ENCODE measurements at regions not wholly inside any gene's neighbourhood (a gene's known extent, or its start where the extent isn't known, plus 50 kb on each side); places are given as distances from the start of the nearest gene placed in this dataset.

- Mint-ChIP-seq H3K36me3 (no peaks in the 10 kb centered on the region), H3K9me3 (peaks cover 16% of the 10 kb centered on the region), H3K27me3 (no peaks in the 10 kb centered on the region), H3K4me1 (no peaks in the 10 kb centered on the region), H3K4me3 (no peak overlapping the region), H3K27ac (no peak overlapping the region)
- ATAC-seq (ENCODE audit: low read depth), result no peak
- DNase-seq (ENCODE audit: low spot score in 2 of 2), result no peak
Observed at GRCh38 chr13:65907666-65908525, 1322.2 kb downstream of the PCDH9 start.

GRCh38 chr13:65901723-65902122 is 1328.4 kb downstream of the PCDH9 start:
- Mint-ChIP-seq H3K27me3 (no peaks in the 10 kb centered on the region), H3K4me3 (no peak overlapping the region), H3K4me1 (no peaks in the 10 kb centered on the region), H3K36me3 (no peaks in the 10 kb centered on the region), H3K9me3 (peaks cover 14% of the 10 kb centered on the region), H3K27ac (no peak overlapping the region)
- no peak for ATAC-seq (ENCODE audit: low read depth)
- DNase-seq (ENCODE audit: low spot score in 2 of 2), result no peak

GRCh38 chr13:65894049-65894448 is 1336.1 kb downstream of the PCDH9 start:
- peaks cover 6% of the 10 kb centered on the region for H3K9me3 Mint-ChIP-seq
- H3K27ac Mint-ChIP-seq, result no peak overlapping the region
- ATAC-seq (ENCODE audit: low read depth) (no peak), DNase-seq (ENCODE audit: low spot score in 2 of 2) (no peak)
- no peaks in the 10 kb centered on the region for H3K27me3 Mint-ChIP-seq
- no peaks in the 10 kb centered on the region for H3K4me1 Mint-ChIP-seq
- no peak overlapping the region for H3K4me3 Mint-ChIP-seq
- H3K36me3 Mint-ChIP-seq, result no peaks in the 10 kb centered on the region

GRCh38 chr13:65892859-65893258 is 1337.3 kb downstream of the PCDH9 start:
- no peaks in the 10 kb centered on the region for H3K36me3 Mint-ChIP-seq
- no peak overlapping the region for H3K27ac Mint-ChIP-seq
- H3K9me3 Mint-ChIP-seq, result peaks cover 6% of the 10 kb centered on the region
- DNase-seq (ENCODE audit: low spot score in 2 of 2) (no peak), ATAC-seq (ENCODE audit: low read depth) (no peak)
- no peaks in the 10 kb centered on the region for H3K4me1 Mint-ChIP-seq
- no peaks in the 10 kb centered on the region for H3K27me3 Mint-ChIP-seq
- no peak overlapping the region for H3K4me3 Mint-ChIP-seq

- H3K4me3 Mint-ChIP-seq, result no peak overlapping the region
- no peak for ATAC-seq (ENCODE audit: low read depth)
Observed at GRCh38 chr13:65889368-65889767, 1340.8 kb downstream of the PCDH9 start.

GRCh38 chr13:65882810-65883209 is 1347.3 kb downstream of the PCDH9 start:
- Mint-ChIP-seq H3K36me3 (no peaks in the 10 kb centered on the region), H3K9me3 (peaks cover 4% of the 10 kb centered on the region), H3K27ac (no peak overlapping the region), H3K27me3 (no peaks in the 10 kb centered on the region), H3K4me1 (no peaks in the 10 kb centered on the region), H3K4me3 (no peak overlapping the region)
- DNase-seq (ENCODE audit: low spot score in 2 of 2) (no peak), ATAC-seq (ENCODE audit: low read depth) (no peak)

More at GRCh38 chr13:65889368-65889767, 1340.8 kb downstream of the PCDH9 start:
- Mint-ChIP-seq H3K9me3 (peaks cover 5% of the 10 kb centered on the region), H3K27me3 (no peaks in the 10 kb centered on the region), H3K27ac (no peak overlapping the region), H3K4me1 (no peaks in the 10 kb centered on the region), H3K36me3 (no peaks in the 10 kb centered on the region)
- no peak for DNase-seq (ENCODE audit: low spot score in 2 of 2)

- H3K4me1 Mint-ChIP-seq, result no peaks in the 10 kb centered on the region
- DNase-seq (ENCODE audit: low spot score in 2 of 2) (no peak), ATAC-seq (ENCODE audit: low read depth) (no peak)
- H3K36me3 Mint-ChIP-seq, result no peaks in the 10 kb centered on the region
- no peak overlapping the region for H3K27ac Mint-ChIP-seq
- no peak overlapping the region for H3K4me3 Mint-ChIP-seq
- no peaks in the 10 kb centered on the region for H3K27me3 Mint-ChIP-seq
- peaks cover 2% of the 10 kb centered on the region for H3K9me3 Mint-ChIP-seq
Observed at GRCh38 chr13:65881561-65882155, 1348.5 kb downstream of the PCDH9 start.

- ATAC-seq (ENCODE audit: low read depth) (no peak), DNase-seq (ENCODE audit: low spot score in 2 of 2) (no peak)
- Mint-ChIP-seq H3K36me3 (no peaks in the 10 kb centered on the region), H3K9me3 (peaks cover 5% of the 10 kb centered on the region), H3K4me3 (no peak overlapping the region), H3K27ac (no peak overlapping the region), H3K27me3 (no peaks in the 10 kb centered on the region), H3K4me1 (no peaks in the 10 kb centered on the region)
Observed at GRCh38 chr13:65875031-65875430, 1355.1 kb downstream of the PCDH9 start.

- Mint-ChIP-seq H3K4me3 (no peak overlapping the region), H3K27ac (no peak overlapping the region), H3K9me3 (peaks cover 3% of the 10 kb centered on the region), H3K27me3 (no peaks in the 10 kb centered on the region), H3K4me1 (no peaks in the 10 kb centered on the region), H3K36me3 (no peaks in the 10 kb centered on the region)
- ATAC-seq (ENCODE audit: low read depth) (no peak), DNase-seq (ENCODE audit: low spot score in 2 of 2) (no peak)
Observed at GRCh38 chr13:65872448-65872847, 1357.7 kb downstream of the PCDH9 start.

GRCh38 chr13:65868884-65869283 is 1361.3 kb downstream of the PCDH9 start:
- H3K27ac Mint-ChIP-seq, result no peak overlapping the region
- no peak for ATAC-seq (ENCODE audit: low read depth)

GRCh38 chr13:65868099-65868498 is 1362.0 kb downstream of the PCDH9 start:
- H3K27ac Mint-ChIP-seq, result no peak overlapping the region
- no peaks in the 10 kb centered on the region for H3K36me3 Mint-ChIP-seq

More at GRCh38 chr13:65868884-65869283, 1361.3 kb downstream of the PCDH9 start:
- Mint-ChIP-seq H3K36me3 (no peaks in the 10 kb centered on the region), H3K9me3 (peaks cover 6% of the 10 kb centered on the region), H3K4me3 (no peak overlapping the region), H3K4me1 (no peaks in the 10 kb centered on the region), H3K27me3 (no peaks in the 10 kb centered on the region)
- no peak for DNase-seq (ENCODE audit: low spot score in 2 of 2)

GRCh38 chr13:65866138-65866537 is 1364.0 kb downstream of the PCDH9 start:
- ATAC-seq (ENCODE audit: low read depth), result no peak
- Mint-ChIP-seq H3K9me3 (peaks cover 4% of the 10 kb centered on the region), H3K4me3 (no peak overlapping the region), H3K36me3 (no peaks in the 10 kb centered on the region), H3K27me3 (no peaks in the 10 kb centered on the region), H3K4me1 (no peaks in the 10 kb centered on the region), H3K27ac (no peak overlapping the region)
- no peak for DNase-seq (ENCODE audit: low spot score in 2 of 2)

More at GRCh38 chr13:65868099-65868498, 1362.0 kb downstream of the PCDH9 start:
- Mint-ChIP-seq H3K27me3 (no peaks in the 10 kb centered on the region), H3K4me3 (no peak overlapping the region), H3K4me1 (no peaks in the 10 kb centered on the region), H3K9me3 (peaks cover 6% of the 10 kb centered on the region)
- DNase-seq (ENCODE audit: low spot score in 2 of 2), result no peak
- ATAC-seq (ENCODE audit: low read depth), result no peak

GRCh38 chr13:65865206-65865605 is 1364.9 kb downstream of the PCDH9 start:
- H3K27me3 Mint-ChIP-seq, result no peaks in the 10 kb centered on the region
- H3K36me3 Mint-ChIP-seq, result no peaks in the 10 kb centered on the region
- ATAC-seq (ENCODE audit: low read depth), result no peak
- H3K9me3 Mint-ChIP-seq, result peaks cover 4% of the 10 kb centered on the region
- no peak for DNase-seq (ENCODE audit: low spot score in 2 of 2)
- no peaks in the 10 kb centered on the region for H3K4me1 Mint-ChIP-seq
- no peak overlapping the region for H3K27ac Mint-ChIP-seq
- H3K4me3 Mint-ChIP-seq, result no peak overlapping the region

GRCh38 chr13:65864039-65864438 is 1366.1 kb downstream of the PCDH9 start:
- H3K4me3 Mint-ChIP-seq, result no peak overlapping the region
- H3K36me3 Mint-ChIP-seq, result no peaks in the 10 kb centered on the region
- no peak overlapping the region for H3K27ac Mint-ChIP-seq
- no peaks in the 10 kb centered on the region for H3K27me3 Mint-ChIP-seq
- ATAC-seq (ENCODE audit: low read depth) (no peak), DNase-seq (ENCODE audit: low spot score in 2 of 2) (no peak)
- no peaks in the 10 kb centered on the region for H3K4me1 Mint-ChIP-seq
- H3K9me3 Mint-ChIP-seq, result peaks cover 4% of the 10 kb centered on the region

Measured in memory B cell (primary cell).